SH-SY5Y (cell line): ENCODE measurements at regions not wholly inside any gene's neighbourhood (a gene's known extent, or its start where the extent isn't known, plus 50 kb on each side); places are given as distances from the start of the nearest gene placed in this dataset.

Experiments used
- GATA2 ChIP-seq: IDR thresholded peaks from 2 replicates; pipeline ENCODE4 v1.6.1; 2011; ENCODE audit warnings: mild to moderate bottlenecking, low read depth, low read length
- GATA3 ChIP-seq: IDR thresholded peaks from 2 replicates; pipeline ENCODE4 v1.6.1; 2011; ENCODE audit warnings: low read depth, mild to moderate bottlenecking, low read length, moderate library complexity

DNA sequence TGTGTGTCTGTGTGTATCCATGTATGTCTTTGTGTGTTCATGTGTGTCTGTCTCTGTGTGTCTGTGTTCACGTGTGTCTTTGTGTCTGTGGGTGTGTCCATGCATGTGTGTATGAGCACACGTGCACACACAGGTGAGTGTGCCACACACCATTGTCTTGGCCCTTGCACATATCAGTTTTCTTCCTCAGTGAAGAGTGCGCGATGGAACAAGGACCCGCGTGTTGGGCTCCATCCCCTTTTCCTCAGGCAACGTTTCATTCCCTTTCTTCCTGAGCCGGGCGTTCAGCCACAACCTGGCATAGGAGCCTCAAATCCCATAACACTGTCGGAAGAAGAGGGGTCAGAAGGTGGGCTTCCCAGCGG is 74.3 kb downstream of the PTGR3 start:
- TF ChIP-seq GATA3 (no peak), GATA2 (no peak)

GRCh38 chr18:75133721-75134610 is 75.0 kb downstream of the PTGR3 start:
- TF ChIP-seq GATA3 = no peak
- no peak for TF ChIP-seq GATA2

DNA sequence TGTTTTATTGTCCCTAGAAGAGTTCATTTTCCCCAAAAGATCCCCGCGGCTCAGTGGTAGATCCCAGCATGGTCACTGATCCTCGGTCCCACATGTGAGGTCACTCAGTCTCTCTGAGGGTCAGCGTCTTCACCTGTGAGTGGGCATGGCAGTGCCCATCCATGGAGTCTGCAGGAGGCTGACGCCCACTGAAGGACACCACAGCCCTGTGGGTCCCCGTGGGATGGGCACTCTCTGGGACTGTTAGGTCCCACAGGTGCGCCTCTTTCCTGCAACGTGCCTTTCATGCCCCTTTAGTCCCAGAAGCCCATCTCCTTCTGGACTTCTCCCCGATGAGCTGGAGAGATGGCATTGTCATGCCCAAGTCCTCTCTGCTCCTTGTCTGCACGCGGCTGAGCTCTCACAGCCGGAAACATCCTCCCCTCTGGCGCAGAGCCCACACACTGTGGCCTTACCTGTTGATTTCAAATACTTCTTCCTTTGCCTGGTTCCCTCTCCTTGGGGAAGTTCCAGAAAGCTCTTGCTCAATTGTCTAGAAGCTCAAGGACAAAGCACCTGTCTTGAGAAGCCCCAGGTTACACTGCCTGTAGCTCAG is 75.9 kb downstream of the PTGR3 start:
- TF ChIP-seq GATA3 = no peak
- TF ChIP-seq GATA2 = no peak

DNA sequence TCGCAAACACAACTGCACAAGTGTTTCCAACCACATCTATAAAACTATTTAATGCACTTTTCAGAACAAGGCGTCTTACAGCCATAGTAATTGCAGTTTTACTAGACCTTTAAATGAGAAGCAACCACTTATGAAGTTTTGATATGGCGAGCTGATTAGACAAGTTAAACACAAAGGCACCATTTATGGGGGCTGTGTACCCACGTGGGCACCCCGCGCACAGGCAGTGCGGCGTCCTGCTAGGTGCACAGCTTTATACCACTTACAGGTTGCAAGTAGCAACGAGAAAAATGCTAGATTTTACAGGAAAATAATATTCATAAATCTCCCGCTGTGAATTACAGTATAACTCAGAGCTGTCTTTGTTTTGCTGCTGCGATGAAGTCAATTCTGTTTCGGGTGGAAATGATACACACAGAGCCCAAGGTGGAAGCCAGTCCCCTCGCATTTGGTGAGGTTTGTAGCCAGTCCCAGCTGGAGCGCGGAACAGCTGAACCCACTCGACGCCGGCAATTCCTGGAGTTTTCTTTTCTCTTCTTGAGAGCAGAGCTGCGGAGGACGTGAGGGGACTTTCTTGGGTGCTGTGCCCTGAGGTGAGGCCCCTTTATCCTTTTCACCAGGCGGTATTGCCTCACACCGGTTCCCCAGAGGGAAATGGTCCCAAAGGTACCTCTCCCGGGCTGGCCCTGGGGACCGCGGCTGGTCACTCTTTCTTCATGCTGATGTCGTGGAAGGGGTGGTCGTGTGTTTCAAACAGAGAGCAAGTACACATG is 76.7 kb downstream of the PTGR3 start:
- no peak for TF ChIP-seq GATA2
- TF ChIP-seq GATA3 = no peak

GRCh38 chr18:75131381-75132000 is 77.4 kb downstream of the PTGR3 start:
- TF ChIP-seq GATA2 (no peak), GATA3 (no peak)

- no peak for TF ChIP-seq GATA3
- no peak for TF ChIP-seq GATA2
Measured at GRCh38 chr18:75130591-75131328, 78.2 kb downstream of the PTGR3 start.

- TF ChIP-seq GATA2 = no peak
- TF ChIP-seq GATA3 = no peak
Measured at GRCh38 chr18:75129717-75130477, 79.0 kb downstream of the PTGR3 start.

DNA sequence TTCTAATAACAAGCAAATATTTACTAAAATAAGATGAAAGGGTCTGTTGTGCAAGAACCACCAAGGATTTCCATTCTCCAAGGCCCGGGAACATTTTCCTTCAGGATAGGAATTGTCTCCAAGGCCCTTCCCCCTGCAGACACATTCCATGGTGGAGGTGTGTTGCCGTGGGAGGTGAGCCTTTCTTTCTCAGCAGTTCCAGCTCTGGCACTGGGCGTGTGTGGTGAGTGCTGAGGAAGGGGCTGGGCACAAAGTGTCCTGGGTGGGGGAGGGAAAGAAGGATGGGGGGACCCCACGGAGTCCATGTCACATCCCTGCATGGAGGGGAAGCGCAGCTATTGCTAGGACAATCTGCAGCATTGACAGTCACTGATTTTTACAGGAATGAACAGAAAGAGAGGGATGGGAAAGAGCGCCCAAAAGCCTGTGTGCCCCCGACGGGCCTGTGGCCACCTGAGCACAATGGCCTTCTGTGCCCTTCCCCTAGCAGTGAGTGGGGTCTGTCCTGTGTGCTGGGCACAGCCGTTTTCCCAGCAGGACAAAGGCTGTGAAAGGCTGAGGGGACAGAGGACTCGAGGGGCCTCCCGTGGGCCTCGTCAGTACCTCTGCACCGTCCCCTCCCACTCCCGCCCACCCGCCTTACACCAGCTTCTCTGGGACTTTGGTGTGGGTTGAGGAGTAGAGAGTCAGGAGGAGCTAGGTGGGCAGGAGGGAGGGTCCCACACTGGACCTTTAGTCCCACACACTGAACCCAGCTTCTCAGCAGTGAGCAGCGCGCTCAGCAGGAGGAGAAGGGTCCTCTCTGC is 79.8 kb downstream of the PTGR3 start:
- TF ChIP-seq GATA3 (no peak), GATA2 (no peak)

GRCh38 chr18:75128051-75128605 is 80.8 kb downstream of the PTGR3 start:
- no peak for TF ChIP-seq GATA3
- no peak for TF ChIP-seq GATA2

DNA sequence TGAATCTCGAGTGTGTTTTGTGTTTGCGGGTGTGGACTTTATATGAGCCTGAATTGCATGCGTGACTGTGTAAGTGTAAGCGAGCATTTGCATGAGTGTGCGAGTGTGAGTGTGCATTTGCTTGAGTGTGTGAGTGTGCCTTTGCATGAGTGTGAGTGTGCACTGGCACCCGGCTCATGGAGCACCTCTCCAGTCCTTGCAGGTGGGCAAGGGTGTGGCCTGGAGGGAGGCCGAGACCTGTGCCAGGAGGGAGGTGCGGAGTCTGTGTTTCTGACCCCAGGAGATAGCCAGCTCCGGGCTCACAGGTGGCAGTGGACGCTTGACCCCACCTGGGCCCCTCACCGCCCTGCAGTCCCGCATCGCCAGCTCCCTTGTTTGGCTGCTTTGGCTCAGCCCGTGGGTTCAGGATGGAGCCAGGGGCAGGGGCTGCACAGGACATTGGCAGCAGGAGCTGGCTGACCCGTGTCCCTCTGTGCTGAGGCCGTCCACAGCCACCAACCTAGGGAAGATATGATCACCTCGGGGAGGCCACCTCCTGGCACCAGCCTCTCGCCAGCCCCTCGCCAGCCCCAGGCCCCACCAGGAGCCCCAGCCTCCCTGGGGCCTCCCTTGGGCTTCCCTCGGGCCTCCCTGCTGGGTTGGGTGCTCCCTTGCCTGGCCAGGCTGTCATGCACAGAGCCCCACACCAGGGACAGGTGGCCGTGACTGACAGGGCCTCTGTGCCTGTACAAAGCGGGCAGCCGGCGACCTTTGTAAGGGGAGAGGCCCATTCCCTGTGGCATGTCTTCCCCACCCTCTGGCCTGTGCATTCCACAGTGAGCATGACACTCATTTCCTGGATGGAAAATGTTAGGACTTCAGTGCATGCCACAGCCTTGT is 81.6 kb downstream of the PTGR3 start:
- no peak for TF ChIP-seq GATA2
- TF ChIP-seq GATA3 = no peak
